GM12872 (cell line): ENCODE measurements at regions not wholly inside any gene's neighbourhood (a gene's known extent, or its start where the extent isn't known, plus 50 kb on each side); places are given as distances from the start of the nearest gene placed in this dataset.

Experiments used
- CTCF ChIP-seq: IDR thresholded peaks from 3 replicates; pipeline ENCODE4 v1.5.1; 2011; ENCODE audit warnings: low read depth, mild to moderate bottlenecking, low read length, moderate library complexity; ENCODE audit not compliant: insufficient read depth

GRCh38 chrX:107298276-107298675, 91.9 kb downstream of the DNAAF6 start:
- no peak for TF ChIP-seq CTCF

DNA sequence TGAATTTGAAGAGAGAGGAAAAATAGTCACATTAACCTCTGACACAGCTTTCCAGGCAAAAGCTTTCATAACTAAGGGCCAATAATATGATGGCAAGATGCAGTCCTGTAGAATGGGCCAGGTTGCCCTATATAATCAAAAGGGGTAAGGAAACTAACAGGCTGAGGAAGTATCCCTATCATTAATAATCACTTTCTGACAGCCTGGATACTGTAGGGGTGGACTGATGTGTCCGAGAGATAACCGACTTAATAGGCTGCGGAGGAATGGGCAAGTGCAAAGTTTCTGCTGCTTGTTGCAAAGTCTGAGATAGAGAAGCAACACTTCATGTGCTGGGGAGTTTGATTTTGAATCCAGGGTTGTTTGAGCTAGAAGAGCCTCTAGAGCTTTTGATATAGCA, 94.8 kb downstream of the DNAAF6 start:
- no peak for TF ChIP-seq CTCF

GRCh38 chrX:107304141-107304540, 97.7 kb downstream of the DNAAF6 start:
- no peak for TF ChIP-seq CTCF

DNA sequence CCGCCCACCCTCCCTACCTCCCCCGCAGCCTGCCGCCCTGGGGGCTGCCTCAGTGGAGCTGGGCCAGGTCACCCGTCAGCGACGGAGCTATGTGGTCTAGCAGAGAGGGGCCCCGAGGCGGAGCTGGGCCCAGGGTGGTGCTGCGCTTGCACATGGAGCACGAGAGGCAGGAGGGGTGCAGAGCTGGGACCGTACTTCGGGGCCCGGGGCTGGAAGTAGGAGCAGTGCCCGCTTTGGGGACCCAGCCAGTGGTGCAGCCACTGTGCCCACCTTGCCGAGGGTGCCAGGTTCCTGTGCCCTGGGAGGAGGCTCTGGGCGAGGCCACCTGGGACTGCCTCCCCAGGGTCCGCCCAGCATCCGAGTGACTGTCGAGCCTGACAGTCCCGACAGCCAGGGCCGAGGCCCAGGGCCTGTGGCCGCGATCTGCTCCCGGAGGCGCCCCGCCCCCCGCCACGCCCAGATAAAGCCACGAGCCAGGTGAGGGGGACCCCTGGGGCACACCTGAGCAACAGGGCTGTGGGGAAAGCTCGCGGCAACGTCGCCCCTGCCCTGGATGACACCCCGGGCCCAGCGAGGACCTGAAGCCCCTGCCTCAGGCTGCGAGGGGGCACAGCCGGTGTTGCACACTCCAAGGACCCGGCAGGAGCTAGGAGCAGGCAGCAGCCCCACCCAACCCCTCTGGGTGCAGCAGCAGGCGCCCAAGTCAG, 117.5 kb downstream of the DNAAF6 start:
- TF ChIP-seq CTCF, result no peak

- peak; percentile 18; the same call in 1 of the 3 replicates for TF ChIP-seq CTCF
These were observed 118.3 kb downstream of the DNAAF6 start for GRCh38 chrX:107324493-107325310.

DNA sequence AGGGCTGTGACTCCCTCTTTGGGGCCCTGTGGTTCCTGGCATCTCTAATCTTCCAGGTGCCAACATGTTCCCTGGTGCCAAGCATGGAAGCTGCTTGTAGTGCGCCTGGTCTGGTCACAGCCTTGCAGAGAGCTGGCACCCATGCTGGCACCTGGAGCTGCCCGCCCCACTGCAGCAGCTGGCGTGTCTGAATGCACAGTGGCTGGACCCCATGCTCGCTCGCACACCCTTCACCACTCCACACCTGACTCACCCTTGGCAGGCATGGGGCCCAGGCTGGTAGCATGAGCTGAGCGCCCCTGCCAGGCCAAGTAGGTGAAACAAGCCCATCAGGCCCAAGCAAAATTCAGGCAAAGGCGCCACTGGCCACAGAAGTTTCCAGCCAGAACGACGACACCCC, 119.1 kb downstream of the DNAAF6 start:
- no peak for TF ChIP-seq CTCF

DNA sequence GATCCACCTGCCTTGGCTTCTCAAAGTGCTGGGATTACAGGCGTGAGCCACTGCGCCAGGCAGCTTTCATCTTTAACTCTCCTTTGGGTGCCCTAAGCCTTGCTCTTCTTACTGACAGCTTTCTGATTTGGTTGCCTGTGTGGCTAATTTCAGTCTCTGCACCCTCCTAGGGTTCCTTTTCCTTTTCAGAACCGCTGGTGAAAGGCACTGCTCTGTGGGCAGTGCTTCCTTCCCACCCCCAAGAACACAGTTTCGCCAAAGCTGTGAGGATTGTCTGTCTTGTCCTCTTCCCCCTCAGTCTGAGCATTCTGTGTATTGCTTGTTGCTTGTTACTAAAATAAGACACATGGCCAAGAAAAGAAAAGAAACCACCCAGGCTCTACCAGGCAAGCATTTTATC, 101.4 kb upstream of the FRMPD3 start:
- no peak for TF ChIP-seq CTCF
